GM12892 (cell line): ENCODE measurements at regions not wholly inside any gene's neighbourhood (a gene's known extent, or its start where the extent isn't known, plus 50 kb on each side); places are given as distances from the start of the nearest gene placed in this dataset.
"Not testable (repeated sequence)": the region's sequence is repeated elsewhere in the genome, so short reads cannot be mapped to it uniquely, and the experiment has no call there.

Source experiments
- DNase-seq: peaks from one replicate; pipeline ENCODE4 v3.0.0; 2011; ENCODE audit not compliant: insufficient read length
- FAIRE-seq: peaks from 2 replicates; lab custom pipeline; 2011; peaks lifted over from hg19 to GRCh38; lab: Jason Lieb, UNC
- POLR2A ChIP-seq: IDR thresholded peaks from 2 replicates; pipeline ENCODE4 v1.6.1; 2011; ENCODE audit warnings: low read depth, low read length, control low read depth
- POLR2AphosphoS5 ChIP-seq: IDR thresholded peaks from 2 replicates; pipeline ENCODE4 v1.6.1; 2011; ENCODE audit warnings: low read depth, low read length, control low read depth
- TAF1 ChIP-seq: IDR thresholded peaks from 2 replicates; pipeline ENCODE4 v1.6.1; 2011; ENCODE audit warnings: low read depth, mild to moderate bottlenecking, control low read depth, low read length, borderline replicate concordance

- FAIRE-seq (no peak), DNase-seq (no peak)
- TF ChIP-seq TAF1: no peak
Measured at GRCh38 chr13:50757008-50757407, 86.5 kb downstream of the DLEU7 start.

GRCh38 chr13:50758796-50759195 lies 84.7 kb downstream of the DLEU7 start:
- no peak for DNase-seq
- TF ChIP-seq POLR2AphosphoS5 (no peak), POLR2A (no peak), TAF1 (no peak)
- no peak for FAIRE-seq

GRCh38 chr13:50760751-50761150 lies 82.7 kb downstream of the DLEU7 start:
- DNase-seq (no peak), FAIRE-seq (no peak)
- TF ChIP-seq POLR2A (no peak), POLR2AphosphoS5 (no peak), TAF1 (no peak)

GRCh38 chr13:50761406-50761805 lies 82.1 kb downstream of the DLEU7 start:
- no peak for TF ChIP-seq TAF1
- no peak for TF ChIP-seq POLR2AphosphoS5
- FAIRE-seq (no peak), DNase-seq (no peak)

GRCh38 chr13:50762969-50763567 lies 80.4 kb downstream of the DLEU7 start:
- TF ChIP-seq POLR2AphosphoS5: no peak
- TF ChIP-seq POLR2A: no peak
- no peak for TF ChIP-seq TAF1
- DNase-seq: no peak
- no peak for FAIRE-seq

- DNase-seq (no peak), FAIRE-seq (no peak)
- TF ChIP-seq POLR2AphosphoS5: no peak
- TF ChIP-seq POLR2A: no peak
- TF ChIP-seq TAF1: no peak
Measured at GRCh38 chr13:50766013-50766412, 77.5 kb downstream of the DLEU7 start.

GRCh38 chr13:50766695-50767094 lies 76.8 kb downstream of the DLEU7 start:
- DNase-seq (no peak), FAIRE-seq (no peak)
- TF ChIP-seq POLR2AphosphoS5: no peak
- TF ChIP-seq POLR2A: no peak
- no peak for TF ChIP-seq TAF1

GRCh38 chr13:50772881-50773280 lies 70.6 kb downstream of the DLEU7 start:
- not testable (repeated sequence) for FAIRE-seq, DNase-seq
